ENCODE measurements at regions not wholly inside any gene's neighbourhood (a gene's known extent, or its start where the extent isn't known, plus 50 kb on each side); places are given as distances from the start of the nearest gene placed in this dataset.

- Mint-ChIP-seq H3K4me3 (no peak overlapping the region), H3K4me1 (no peaks in the 10 kb centered on the region), H3K9me3 (peaks cover 3% of the 10 kb centered on the region), H3K27me3 (ENCODE audit: low read depth) (peaks cover 50% of the 10 kb centered on the region), H3K36me3 (ENCODE audit: low read depth) (no peaks in the 10 kb centered on the region), H3K27ac (no peak overlapping the region)
- no peak for TF ChIP-seq CTCF (IDR thresholded peaks at IDR 0.05; ENCODE audit: unreplicated experiment in 3 of 3)
Observed at GRCh38 chr22:49439373-49439772, 388.3 kb downstream of the BRD1 start.

GRCh38 chr22:49437956-49438355, 389.7 kb downstream of the BRD1 start:
- no peak overlapping the region for H3K4me3 Mint-ChIP-seq
- H3K27ac Mint-ChIP-seq, result no peak overlapping the region
- H3K27me3 Mint-ChIP-seq (ENCODE audit: low read depth), result peaks cover 50% of the 10 kb centered on the region
- no peak for TF ChIP-seq CTCF (IDR thresholded peaks at IDR 0.05; ENCODE audit: unreplicated experiment in 3 of 3)
- no peaks in the 10 kb centered on the region for H3K36me3 Mint-ChIP-seq (ENCODE audit: low read depth)
- peaks cover 5% of the 10 kb centered on the region for H3K9me3 Mint-ChIP-seq
- H3K4me1 Mint-ChIP-seq, result no peaks in the 10 kb centered on the region

- TF ChIP-seq CTCF (IDR thresholded peaks at IDR 0.05; ENCODE audit: unreplicated experiment in 3 of 3), result no peak
- Mint-ChIP-seq H3K4me3 (no peak overlapping the region), H3K9me3 (peaks cover 5% of the 10 kb centered on the region), H3K27me3 (ENCODE audit: low read depth) (peaks cover 56% of the 10 kb centered on the region), H3K36me3 (ENCODE audit: low read depth) (no peaks in the 10 kb centered on the region), H3K4me1 (no peaks in the 10 kb centered on the region), H3K27ac (no peak overlapping the region)
Observed at GRCh38 chr22:49437356-49437755, 390.3 kb downstream of the BRD1 start.

- TF ChIP-seq CTCF (IDR thresholded peaks at IDR 0.05; ENCODE audit: unreplicated experiment in 3 of 3), result no peak
- Mint-ChIP-seq H3K4me1 (no peaks in the 10 kb centered on the region), H3K9me3 (peaks cover 5% of the 10 kb centered on the region), H3K36me3 (ENCODE audit: low read depth) (no peaks in the 10 kb centered on the region), H3K27me3 (ENCODE audit: low read depth) (peaks cover 65% of the 10 kb centered on the region), H3K4me3 (no peak overlapping the region), H3K27ac (no peak overlapping the region)
Observed at GRCh38 chr22:49436056-49436455, 391.6 kb downstream of the BRD1 start.

GRCh38 chr22:49435596-49435995, 392.1 kb downstream of the BRD1 start:
- H3K4me3 Mint-ChIP-seq, result no peak overlapping the region
- no peak for TF ChIP-seq CTCF (IDR thresholded peaks at IDR 0.05; ENCODE audit: unreplicated experiment in 3 of 3)
- peaks cover 5% of the 10 kb centered on the region for H3K9me3 Mint-ChIP-seq
- H3K36me3 Mint-ChIP-seq (ENCODE audit: low read depth), result no peaks in the 10 kb centered on the region
- no peak overlapping the region for H3K27ac Mint-ChIP-seq
- H3K27me3 Mint-ChIP-seq (ENCODE audit: low read depth), result peaks cover 67% of the 10 kb centered on the region
- no peaks in the 10 kb centered on the region for H3K4me1 Mint-ChIP-seq

GRCh38 chr22:49433717-49434611, 393.7 kb downstream of the BRD1 start:
- H3K27ac Mint-ChIP-seq, result no peak overlapping the region

More at GRCh38 chr22:49433717-49434611, 393.7 kb downstream of the BRD1 start:
- H3K27me3 Mint-ChIP-seq (ENCODE audit: low read depth), result peaks cover 76% of the 10 kb centered on the region
- H3K36me3 Mint-ChIP-seq (ENCODE audit: low read depth), result no peaks in the 10 kb centered on the region
- no peak for TF ChIP-seq CTCF (IDR thresholded peaks at IDR 0.05; ENCODE audit: unreplicated experiment in 3 of 3)
- H3K4me3 Mint-ChIP-seq, result no peak overlapping the region
- peaks cover 5% of the 10 kb centered on the region for H3K9me3 Mint-ChIP-seq
- H3K4me1 Mint-ChIP-seq, result no peaks in the 10 kb centered on the region

All from nephron (organoid).